DOHH2 (cell line): ENCODE measurements at regions not wholly inside any gene's neighbourhood (a gene's known extent, or its start where the extent isn't known, plus 50 kb on each side); places are given as distances from the start of the nearest gene placed in this dataset.

Source experiments
- CTCF ChIP-seq: fragments of 200-600 bp; sonication (generic); IDR thresholded peaks from one replicate; pipeline ENCODE4 v1.5.1; 2014; ENCODE audit warnings: antibody characterized with exemption, mild to moderate bottlenecking, low read depth, low read length; ENCODE audit not compliant: poor library complexity, severe bottlenecking
- EZH2phosphoT487 ChIP-seq: fragments of 200-600 bp; sonication (generic); IDR thresholded peaks from 2 replicates; pipeline ENCODE4 v1.6.1; 2017; ENCODE audit warnings: borderline replicate concordance, mild to moderate bottlenecking, antibody characterized with exemption, low read length, moderate library complexity, mixed read lengths

DNA sequence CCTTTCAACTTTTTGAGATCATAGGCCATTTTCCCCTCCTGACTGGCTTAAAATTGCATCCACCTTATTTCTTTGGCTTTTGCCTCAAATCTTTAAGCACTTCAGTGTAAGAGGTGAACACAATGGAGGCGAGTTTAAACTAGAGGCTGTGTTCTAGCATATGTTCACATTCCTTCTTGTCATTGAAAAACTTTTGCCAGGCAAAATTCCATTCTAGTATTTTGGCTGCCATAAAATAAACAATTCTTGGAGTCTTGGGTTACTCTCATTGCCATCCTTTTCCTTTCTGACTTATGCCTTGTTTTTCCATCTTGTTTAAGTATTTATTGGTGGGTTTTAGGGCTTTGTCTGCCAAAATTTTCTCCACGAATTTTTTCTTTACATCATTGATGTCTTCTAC, 137.3 kb upstream of the ANXA10 start:
- TF ChIP-seq CTCF (no peak), EZH2phosphoT487 (no peak)
